ENCODE measurements at regions not wholly inside any gene's neighbourhood (a gene's known extent, or its start where the extent isn't known, plus 50 kb on each side); places are given as distances from the start of the nearest gene placed in this dataset.
"Not testable (repeated sequence)": the region's sequence is repeated elsewhere in the genome, so short reads cannot be mapped to it uniquely, and the experiment has no call there.

DNA sequence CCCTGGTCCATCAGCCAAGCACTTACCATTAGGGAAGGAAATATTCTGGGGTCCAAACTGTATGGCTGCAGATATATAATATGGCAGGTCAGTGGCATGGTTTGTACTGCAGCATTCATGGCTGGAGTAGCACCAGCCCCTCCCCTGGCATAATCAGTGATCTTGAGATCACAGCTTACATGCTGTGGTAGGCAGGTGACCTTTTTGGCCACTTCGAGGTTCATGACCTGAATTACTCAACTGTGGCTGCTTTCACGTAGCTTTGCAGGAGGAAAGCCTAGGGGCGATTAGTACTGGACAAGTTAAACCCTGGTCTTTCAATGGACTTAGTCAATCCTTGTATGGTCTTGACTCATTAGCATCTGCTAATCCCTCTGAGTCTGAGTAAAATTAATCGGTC is 169.8 kb downstream of the SPRY2 start:
- no peak for DNase-seq

DNA sequence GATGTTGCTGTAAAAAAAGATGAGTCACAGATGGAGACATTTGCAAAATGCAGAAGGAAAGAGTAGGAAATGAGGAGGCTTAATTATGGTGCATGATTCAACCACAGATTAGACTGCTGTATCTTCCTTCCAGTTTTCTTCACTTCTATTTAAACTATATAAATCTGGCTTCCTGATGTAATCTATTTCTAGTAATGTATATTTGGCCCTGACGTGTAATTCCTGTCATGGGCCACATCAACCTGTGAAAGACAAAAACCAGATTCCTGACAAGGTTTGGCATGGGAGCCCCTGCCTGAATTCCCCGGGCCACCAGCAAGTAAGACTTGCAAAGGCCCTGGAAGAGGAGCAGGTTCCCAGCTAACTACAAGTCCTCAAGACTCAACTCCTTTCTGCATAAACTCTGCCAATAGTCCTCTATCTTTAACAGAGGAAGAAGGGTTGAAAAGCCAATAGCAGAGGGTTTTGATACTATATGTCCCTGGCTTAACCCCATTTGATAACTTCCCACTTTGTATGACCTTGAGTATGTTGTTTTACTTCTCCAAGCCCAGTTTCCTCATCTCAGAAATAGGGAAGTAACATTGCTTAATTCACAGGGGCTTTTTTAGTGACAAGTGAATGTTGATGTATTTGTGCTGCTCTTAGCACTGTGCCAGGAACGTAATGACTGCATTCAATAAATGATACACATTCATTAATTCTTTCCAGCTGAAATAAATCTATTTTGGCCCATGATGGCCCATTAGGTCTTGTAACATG is 172.7 kb downstream of the SPRY2 start:
- DNase-seq, result no peak

- no peak for DNase-seq
These were observed 174.6 kb downstream of the SPRY2 start for GRCh38 chr13:80166352-80166751.

- no peak for DNase-seq
These were observed 176.5 kb downstream of the SPRY2 start for GRCh38 chr13:80164462-80164861.

GRCh38 chr13:80161896-80162295 is 179.0 kb downstream of the SPRY2 start:
- DNase-seq, result no peak

GRCh38 chr13:80161219-80161618 is 179.7 kb downstream of the SPRY2 start:
- DNase-seq, result no peak

- DNase-seq, result no peak
These were observed 180.8 kb downstream of the SPRY2 start for GRCh38 chr13:80160110-80160509.

DNA sequence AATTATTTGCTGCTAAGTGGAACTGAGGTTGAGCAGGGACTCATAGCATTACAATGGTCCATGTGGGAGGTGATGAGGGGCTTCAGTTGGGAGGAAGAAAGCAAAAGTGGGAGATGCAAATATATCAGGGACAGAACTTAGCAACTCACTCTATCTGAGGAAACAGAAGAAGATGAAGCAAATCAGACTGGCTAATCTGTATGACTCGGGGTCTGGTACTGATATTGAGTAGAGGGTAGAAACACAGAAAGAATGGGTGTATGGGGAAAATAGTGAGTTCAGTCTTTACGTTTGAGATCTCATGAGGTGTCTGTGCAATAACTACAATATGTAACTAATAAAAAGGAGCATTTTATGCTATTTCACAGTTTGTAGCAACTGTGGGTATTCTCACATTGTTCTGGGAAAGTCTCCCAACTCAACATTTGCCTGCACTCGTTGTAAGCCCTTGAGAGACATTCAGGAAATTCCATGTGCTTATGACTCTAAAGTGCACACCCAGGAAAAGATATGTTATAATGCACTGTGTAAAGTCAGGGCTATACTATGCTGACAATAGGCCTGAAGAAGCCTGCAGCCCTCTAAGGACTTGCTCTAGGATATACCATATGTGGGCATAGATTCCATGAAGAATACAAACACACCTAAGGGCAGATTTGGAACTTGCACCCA is 183.5 kb downstream of the SPRY2 start:
- DNase-seq, result no peak

DNA sequence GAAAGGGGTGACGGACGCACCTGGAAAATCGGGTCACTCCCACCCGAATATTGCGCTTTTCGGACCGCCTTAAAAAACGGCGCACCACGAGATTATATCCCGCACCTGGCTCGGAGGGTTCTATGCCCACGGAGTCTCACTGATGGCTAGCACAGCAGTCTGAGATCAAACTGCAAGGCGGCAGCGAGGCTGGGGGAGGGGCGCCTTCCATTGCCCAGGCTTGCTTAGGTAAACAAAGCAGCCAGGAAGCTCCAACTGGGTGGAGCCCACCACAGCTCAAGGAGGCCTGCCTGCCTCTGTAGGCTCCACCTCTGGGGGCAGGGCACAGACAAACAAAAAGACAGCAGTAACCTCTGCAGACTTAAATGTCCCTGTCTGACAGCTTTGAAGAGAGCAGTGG is 188.8 kb downstream of the SPRY2 start:
- DNase-seq, result not testable (repeated sequence)

DNA sequence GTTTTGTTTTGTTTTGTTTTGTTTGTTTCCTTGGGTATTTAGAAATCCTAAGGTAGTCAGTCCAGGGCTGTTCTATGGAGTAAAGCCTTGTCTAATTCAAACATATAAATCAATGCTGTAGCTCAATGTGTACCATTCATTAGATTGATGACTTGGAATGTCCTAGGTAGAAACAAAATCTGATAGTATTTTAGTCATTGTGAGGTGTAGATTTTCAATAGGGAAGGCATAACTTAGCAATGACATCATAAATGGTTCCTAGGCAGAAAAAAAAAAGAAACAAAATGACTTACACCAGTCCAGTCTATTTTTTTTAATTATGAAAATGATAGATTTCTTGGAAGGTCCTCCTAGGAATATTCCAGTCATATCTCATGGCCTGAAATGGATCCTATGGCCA is 189.9 kb downstream of the SPRY2 start:
- no peak for DNase-seq

DNA sequence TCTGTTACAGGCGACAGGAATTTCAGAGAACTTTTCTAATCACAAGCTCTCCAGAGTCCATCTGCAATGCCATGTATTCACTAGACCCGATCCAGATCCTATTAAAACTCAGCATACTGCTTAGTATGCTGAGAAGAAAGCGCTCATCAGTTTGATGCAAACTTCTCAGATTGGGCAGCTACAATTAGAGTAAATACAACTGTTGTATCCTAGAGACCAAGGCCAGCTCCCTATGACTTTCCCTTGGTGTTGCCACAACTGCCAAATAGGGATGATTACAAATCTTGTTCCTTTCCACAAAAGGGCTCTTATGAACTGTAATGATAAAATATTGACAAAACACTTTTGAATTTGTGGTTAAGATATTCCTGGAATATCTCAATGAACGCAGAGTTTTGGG is 191.2 kb downstream of the SPRY2 start:
- no peak for DNase-seq

DNA sequence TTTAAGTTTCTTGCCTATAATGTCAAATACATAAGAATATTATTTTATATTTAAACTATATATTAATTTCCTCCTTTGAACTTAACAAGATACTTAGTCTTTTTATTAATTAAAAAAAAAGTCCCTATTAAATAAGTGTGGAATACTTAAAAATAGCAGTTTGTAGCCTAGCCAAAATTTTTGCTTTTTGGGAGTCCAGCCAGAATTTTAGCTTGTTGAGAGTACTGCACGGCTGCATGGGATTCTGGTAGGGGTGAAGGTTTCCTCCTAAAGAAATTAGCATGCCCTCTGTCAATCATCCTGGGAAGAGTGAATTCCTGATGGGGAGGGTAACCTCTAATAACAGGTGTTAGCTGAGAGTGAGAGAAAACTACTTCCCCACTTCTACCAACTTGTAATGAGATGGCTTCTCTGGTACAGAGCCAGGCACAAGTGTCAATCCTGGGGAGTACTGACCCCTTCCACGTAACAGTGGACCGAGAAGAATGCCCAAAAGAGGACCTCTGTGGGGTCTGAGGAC is 195.7 kb downstream of the SPRY2 start:
- no peak for DNase-seq

GRCh38 chr13:80144493-80144892 is 196.4 kb downstream of the SPRY2 start:
- no peak for DNase-seq

DNA sequence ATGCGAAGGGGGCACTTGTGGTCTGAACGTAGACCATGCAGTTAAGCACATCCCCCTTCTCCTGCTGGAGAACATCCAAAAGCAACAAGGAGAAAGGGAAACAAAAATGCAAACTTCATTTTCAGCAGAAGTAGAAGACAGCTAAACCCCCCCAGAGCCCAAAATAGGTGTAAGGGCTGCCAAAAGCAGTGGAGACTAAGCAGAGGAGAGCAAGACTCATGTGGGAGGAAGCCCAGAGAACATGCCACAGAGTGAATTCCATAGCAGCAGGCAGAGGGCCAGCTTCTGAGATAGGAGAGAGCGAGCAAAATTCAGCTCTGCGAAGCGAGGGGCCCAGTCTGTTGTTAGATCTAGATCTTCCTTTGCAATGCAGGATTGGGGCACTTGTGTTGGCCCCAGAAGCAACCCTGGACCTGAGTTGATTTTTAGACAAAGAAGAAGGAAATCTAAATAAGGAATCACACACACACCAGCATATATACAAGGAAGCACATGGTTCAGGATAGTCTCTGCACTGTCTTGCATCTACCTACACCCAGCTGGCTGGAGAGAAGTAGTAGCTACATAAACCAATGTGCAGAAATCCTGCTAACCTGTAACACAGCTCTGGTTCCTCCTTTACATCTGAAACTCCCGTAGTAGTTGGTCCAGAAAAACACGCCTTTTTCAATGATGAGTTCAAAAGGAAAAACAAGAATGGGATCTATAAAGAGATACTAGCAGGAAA is 199.6 kb downstream of the SPRY2 start:
- no peak for DNase-seq

DNA sequence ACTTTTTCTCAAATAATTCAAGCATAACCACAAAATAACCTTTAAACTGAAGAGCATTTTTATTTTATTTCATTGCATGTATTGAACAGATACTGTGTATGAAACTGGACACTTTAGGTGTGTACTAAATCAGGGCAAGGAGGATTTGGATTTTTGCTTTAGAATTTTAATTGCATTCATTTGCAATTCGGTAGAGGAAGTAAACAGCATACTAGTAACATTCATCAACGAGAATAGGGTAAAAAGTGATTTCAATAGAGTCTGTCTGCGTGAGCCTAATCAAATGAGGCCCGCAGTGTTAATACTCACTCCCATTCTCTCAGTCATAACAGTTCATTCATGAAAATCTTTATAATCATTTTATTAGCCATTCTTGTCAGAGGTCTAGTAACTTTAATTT is 200.2 kb downstream of the SPRY2 start:
- DNase-seq, result no peak

- DNase-seq, result no peak
These were observed 201.7 kb downstream of the SPRY2 start for GRCh38 chr13:80139196-80139595.

DNA sequence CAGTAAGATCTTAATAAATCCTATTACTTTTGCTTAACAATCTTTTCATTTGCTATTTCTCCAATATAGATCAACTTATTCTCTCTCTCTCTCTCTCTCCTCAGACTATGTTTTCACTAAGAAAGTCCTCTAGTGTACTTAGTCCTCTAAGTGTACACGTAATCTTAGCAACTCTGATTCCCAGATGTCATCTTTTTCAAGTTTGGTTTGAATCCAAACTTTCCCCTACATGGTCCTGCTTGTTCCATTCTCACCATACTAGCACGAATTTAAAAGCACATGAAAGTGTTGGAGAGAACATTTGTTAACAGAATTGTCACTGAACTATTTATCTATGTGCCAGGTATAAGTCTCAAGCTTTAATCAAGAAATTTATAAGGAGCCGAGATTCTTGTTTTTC is 202.9 kb downstream of the SPRY2 start:
- no peak for DNase-seq

GRCh38 chr13:80134346-80134745 is 206.6 kb downstream of the SPRY2 start:
- DNase-seq, result no peak

DNA sequence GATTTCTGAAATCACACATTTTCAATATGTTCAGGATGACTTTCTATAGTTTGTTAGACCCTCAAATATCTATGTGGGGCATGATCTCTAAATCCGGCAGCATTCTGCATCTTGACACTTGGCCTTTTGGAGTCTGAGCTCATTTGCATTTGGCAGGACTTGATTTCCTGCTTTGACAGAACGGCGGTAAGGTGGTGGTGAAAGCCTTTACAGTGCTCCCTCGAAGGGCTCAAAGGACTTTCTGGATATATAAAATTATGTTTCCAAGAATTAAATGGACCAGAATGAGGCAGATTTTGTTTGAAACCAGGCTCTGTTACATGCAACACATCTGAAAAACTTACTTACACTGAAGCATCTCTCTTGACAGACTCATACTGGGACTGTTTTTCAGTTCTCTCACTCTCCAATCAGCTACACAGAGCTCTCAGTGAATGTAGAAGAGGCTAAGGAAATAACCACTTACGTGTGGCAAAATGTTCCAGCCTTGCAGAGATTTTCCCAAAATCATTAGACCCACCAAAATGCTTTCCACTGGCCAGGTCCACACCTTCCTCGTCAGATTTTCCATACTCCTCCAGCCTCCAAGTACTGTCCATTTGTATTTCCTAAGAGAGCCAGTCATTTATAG is 207.2 kb downstream of the SPRY2 start:
- DNase-seq, result no peak

GRCh38 chr13:80132741-80133601 is 208.0 kb downstream of the SPRY2 start:
- no peak for DNase-seq

- no peak for DNase-seq
These were observed 209.7 kb downstream of the SPRY2 start for GRCh38 chr13:80131204-80131603.

- no peak for DNase-seq
These were observed 214.4 kb downstream of the SPRY2 start for GRCh38 chr13:80126389-80127068.
